Activated CD4-positive, alpha-beta T cell treated with anti-CD3 and anti-CD28 coated beads for 24 hours (primary cell): ENCODE measurements at regions not wholly inside any gene's neighbourhood (a gene's known extent, or its start where the extent isn't known, plus 50 kb on each side); places are given as distances from the start of the nearest gene placed in this dataset.

Experiments
- DNase-seq, 2 donors: peaks; one replicate each; pipeline ENCODE4 v3.0.0-alpha.2; 2020; ENCODE audit warnings: low read depth in 2 of 2

- no peak for DNase-seq
Measured at GRCh38 chr4:178556796-178557195, 1114.6 kb upstream of the AGA start.

GRCh38 chr4:178577933-178578332 is 1135.7 kb upstream of the AGA start:
- DNase-seq = no peak

- DNase-seq = no peak
Measured at GRCh38 chr4:178595500-178596138, 1153.4 kb upstream of the AGA start.

- no peak for DNase-seq
Measured at GRCh38 chr4:178598672-178599071, 1156.4 kb upstream of the AGA start.

- no peak for DNase-seq
Measured at GRCh38 chr4:178599521-178599920, 1157.3 kb upstream of the AGA start.

GRCh38 chr4:178602833-178603232 is 1160.6 kb upstream of the AGA start:
- DNase-seq = no peak

- DNase-seq = no peak
Measured at GRCh38 chr4:178611062-178611461, 1168.8 kb upstream of the AGA start.

- DNase-seq = no peak
Measured at GRCh38 chr4:178612733-178613132, 1170.5 kb upstream of the AGA start.

- no peak for DNase-seq
Measured at GRCh38 chr4:178632415-178632814, 1190.2 kb upstream of the AGA start.

- no peak for DNase-seq
Measured at GRCh38 chr4:178633263-178633662, 1191.0 kb upstream of the AGA start.

- DNase-seq = no peak
Measured at GRCh38 chr4:178664621-178665020, 1222.4 kb upstream of the AGA start.

GRCh38 chr4:178665916-178666315 is 1223.7 kb upstream of the AGA start:
- DNase-seq = no peak

GRCh38 chr4:178671766-178672165 is 1229.5 kb upstream of the AGA start:
- no peak for DNase-seq

GRCh38 chr4:178672512-178672911 is 1230.3 kb upstream of the AGA start:
- DNase-seq = no peak

- DNase-seq = no peak
Measured at GRCh38 chr4:178681871-178682270, 1239.6 kb upstream of the AGA start.

- no peak for DNase-seq
Measured at GRCh38 chr4:178689926-178690325, 1247.7 kb upstream of the AGA start.

GRCh38 chr4:178693816-178694215 is 1251.6 kb upstream of the AGA start:
- DNase-seq = no peak

- DNase-seq = no peak
Measured at GRCh38 chr4:178696515-178696914, 1254.3 kb upstream of the AGA start.

- DNase-seq = no peak
Measured at GRCh38 chr4:178712486-178712885, 1270.2 kb upstream of the AGA start.

- DNase-seq = no peak
Measured at GRCh38 chr4:178738026-178738425, 1295.8 kb upstream of the AGA start.

GRCh38 chr4:178745203-178745602 is 1303.0 kb upstream of the AGA start:
- DNase-seq = no peak

GRCh38 chr4:178752954-178753525 is 1310.8 kb upstream of the AGA start:
- DNase-seq = no peak

GRCh38 chr4:178778496-178778895 is 1336.3 kb upstream of the AGA start:
- DNase-seq = no peak

- DNase-seq = no peak
Measured at GRCh38 chr4:178781779-178782178, 1339.5 kb upstream of the AGA start.
